Hepatocyte (in vitro differentiated cells): ENCODE measurements at regions not wholly inside any gene's neighbourhood (a gene's known extent, or its start where the extent isn't known, plus 50 kb on each side); places are given as distances from the start of the nearest gene placed in this dataset.

Experiments used
- DNase-seq: peaks from one replicate; pipeline ENCODE4 v3.0.0-alpha.2; 2016; ENCODE audit warnings: low spot score
- H2AFZ ChIP-seq: fragments of 200-600 bp; sonication (generic); 2 replicates; pipeline ENCODE4 v1.6.0; 2016; ENCODE audit warnings: antibody characterized with exemption, mild to moderate bottlenecking
- H3K27ac ChIP-seq: fragments of 200-600 bp; sonication (generic); 2 replicates; pipeline ENCODE4 v1.5.1; 2016; ENCODE audit warnings: mild to moderate bottlenecking
- H3K27me3 ChIP-seq: fragments of 200-600 bp; sonication (generic); 2 replicates; pipeline ENCODE4 v1.6.1; 2016
- H3K36me3 ChIP-seq: fragments of 200-600 bp; sonication (generic); replicated peaks from 2 replicates; pipeline ENCODE4 v1.5.1; 2016; ENCODE audit warnings: low read depth; ENCODE audit not compliant: insufficient read depth
- H3K4me1 ChIP-seq: fragments of 200-600 bp; sonication (generic); 2 replicates; pipeline ENCODE4 v1.5.1; 2016; ENCODE audit warnings: mild to moderate bottlenecking, moderate library complexity; ENCODE audit not compliant: insufficient read depth
- H3K4me2 ChIP-seq: fragments of 200-600 bp; sonication (generic); 2 replicates; pipeline ENCODE4 v1.6.0; 2016
- H3K4me3 ChIP-seq: fragments of 200-600 bp; sonication (generic); 2 replicates; pipeline ENCODE4 v1.5.1; 2016; ENCODE audit warnings: mild to moderate bottlenecking
- H3K79me2 ChIP-seq: fragments of 200-600 bp; sonication (generic); 2 replicates; pipeline ENCODE4 v1.6.0; 2017; ENCODE audit warnings: mild to moderate bottlenecking
- H3K9me2 ChIP-seq: fragments of 200-600 bp; sonication (generic); replicated peaks from 2 replicates; pipeline ENCODE4 v1.6.0; 2017; ENCODE audit warnings: mild to moderate bottlenecking; ENCODE audit not compliant: insufficient read depth
- H3K9me3 ChIP-seq: fragments of 200-600 bp; sonication (generic); 2 replicates; pipeline ENCODE4 v1.5.1; 2016; ENCODE audit warnings: low read depth, mild to moderate bottlenecking
- H4K20me1 ChIP-seq: fragments of 200-600 bp; sonication (generic); 2 replicates; pipeline ENCODE4 v1.6.0; 2016; ENCODE audit warnings: mild to moderate bottlenecking; ENCODE audit not compliant: insufficient read depth, poor library complexity, severe bottlenecking
- EZH2 ChIP-seq: fragments of 200-600 bp; sonication (generic); IDR thresholded peaks from 2 replicates; pipeline ENCODE4 v1.6.1; 2016; ENCODE audit warnings: antibody characterized with exemption, mild to moderate bottlenecking, borderline replicate concordance
- EZH2phosphoT487 ChIP-seq: fragments of 200-600 bp; sonication (generic); IDR thresholded peaks from one replicate; pipeline ENCODE4 v1.6.1; 2018; ENCODE audit warnings: antibody characterized with exemption, mild to moderate bottlenecking, low read depth, moderate library complexity; ENCODE audit not compliant: unreplicated experiment, severe bottlenecking
- WGBS: methylation state at CpG from one replicate; pipeline ENCODE4 v1.1.6; 2016; ENCODE audit warnings: low lambda C conversion rate; ENCODE audit errors: missing lambda C conversion rate; 5-methylcytosine and 5-hydroxymethylcytosine counted together
- TF ChIP-seq, protein P1 (sequence below): fragments of 200-600 bp; sonication (generic); IDR thresholded peaks from 2 replicates; pipeline ENCODE4 v1.5.1; 2016; ENCODE audit warnings: antibody characterized with exemption, mild to moderate bottlenecking; ENCODE audit not compliant: poor library complexity

DNA sequence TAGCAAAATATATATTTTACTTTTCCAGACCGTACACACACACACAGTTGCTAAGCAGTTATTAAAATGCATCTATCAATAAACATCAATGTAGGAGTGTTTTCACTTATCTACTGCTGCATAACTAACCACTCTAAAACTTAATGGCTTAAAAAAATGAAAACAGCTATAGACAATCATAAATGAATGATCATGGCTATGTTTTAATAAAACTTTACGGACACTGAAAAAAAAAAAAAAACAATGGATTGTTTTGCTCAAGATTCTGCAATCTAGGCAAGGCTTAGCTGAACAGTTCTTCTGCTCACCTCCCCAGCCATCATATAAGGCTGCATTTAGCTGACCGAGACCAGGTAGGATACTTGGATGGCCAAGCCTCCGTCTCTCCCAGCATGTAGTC lies 125.4 kb upstream of the CCDC28A start:
- Histone ChIP-seq H2AFZ (no peak overlapping the region), H3K4me3 (no peak overlapping the region), H3K79me2 (no peaks in the 10 kb centered on the region), H4K20me1 (no peaks in the 10 kb centered on the region), H3K27me3 (no peaks in the 10 kb centered on the region), H3K36me3 (no peaks in the 10 kb centered on the region), H3K4me2 (no peak overlapping the region), H3K9me3 (no peaks in the 10 kb centered on the region), H3K4me1 (no peaks in the 10 kb centered on the region), H3K27ac (no peak overlapping the region), H3K9me2 (no peaks in the 10 kb centered on the region)
- DNase-seq = no peak
- TF ChIP-seq, protein P1, sequence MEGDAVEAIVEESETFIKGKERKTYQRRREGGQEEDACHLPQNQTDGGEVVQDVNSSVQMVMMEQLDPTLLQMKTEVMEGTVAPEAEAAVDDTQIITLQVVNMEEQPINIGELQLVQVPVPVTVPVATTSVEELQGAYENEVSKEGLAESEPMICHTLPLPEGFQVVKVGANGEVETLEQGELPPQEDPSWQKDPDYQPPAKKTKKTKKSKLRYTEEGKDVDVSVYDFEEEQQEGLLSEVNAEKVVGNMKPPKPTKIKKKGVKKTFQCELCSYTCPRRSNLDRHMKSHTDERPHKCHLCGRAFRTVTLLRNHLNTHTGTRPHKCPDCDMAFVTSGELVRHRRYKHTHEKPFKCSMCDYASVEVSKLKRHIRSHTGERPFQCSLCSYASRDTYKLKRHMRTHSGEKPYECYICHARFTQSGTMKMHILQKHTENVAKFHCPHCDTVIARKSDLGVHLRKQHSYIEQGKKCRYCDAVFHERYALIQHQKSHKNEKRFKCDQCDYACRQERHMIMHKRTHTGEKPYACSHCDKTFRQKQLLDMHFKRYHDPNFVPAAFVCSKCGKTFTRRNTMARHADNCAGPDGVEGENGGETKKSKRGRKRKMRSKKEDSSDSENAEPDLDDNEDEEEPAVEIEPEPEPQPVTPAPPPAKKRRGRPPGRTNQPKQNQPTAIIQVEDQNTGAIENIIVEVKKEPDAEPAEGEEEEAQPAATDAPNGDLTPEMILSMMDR = no peak
- TF ChIP-seq EZH2 (no peak), EZH2phosphoT487 (no peak)
- 96% methylated on average over 4 of the region's 4 CpGs for WGBS

DNA sequence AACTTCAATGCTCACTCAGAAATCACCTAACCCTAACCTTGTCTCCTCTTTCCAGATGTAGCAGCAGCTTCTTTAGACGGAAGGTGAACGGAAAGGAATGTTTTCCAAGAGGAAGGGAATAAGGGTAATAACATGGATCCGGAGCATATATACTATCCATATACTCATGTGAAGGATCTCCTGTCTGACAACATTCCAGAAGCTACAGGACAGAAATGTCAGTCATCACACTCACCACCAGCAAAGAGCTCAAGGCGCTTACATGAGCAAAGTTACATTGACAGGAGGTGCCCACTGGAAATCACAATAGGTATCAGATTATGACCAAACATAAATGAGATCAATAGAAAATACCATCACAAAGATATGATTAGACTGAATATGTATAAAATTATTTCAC lies 122.1 kb upstream of the CCDC28A start:
- H3K9me2 ChIP-seq = no peaks in the 10 kb centered on the region
- no peaks in the 10 kb centered on the region for H3K36me3 ChIP-seq
- no peaks in the 10 kb centered on the region for H3K4me1 ChIP-seq
- no peak overlapping the region for H3K4me2 ChIP-seq
- no peak for TF ChIP-seq EZH2phosphoT487
- TF ChIP-seq EZH2 = no peak
- TF ChIP-seq, protein P1 = no peak
- no peak overlapping the region for H2AFZ ChIP-seq
- no peak for DNase-seq
- H3K27ac ChIP-seq = no peak overlapping the region
- H3K27me3 ChIP-seq = no peaks in the 10 kb centered on the region
- 90% methylated on average over 4 of the region's 4 CpGs for WGBS
- no peaks in the 10 kb centered on the region for H3K79me2 ChIP-seq
- H3K4me3 ChIP-seq = no peak overlapping the region
- H3K9me3 ChIP-seq = no peaks in the 10 kb centered on the region
- H4K20me1 ChIP-seq = no peaks in the 10 kb centered on the region

DNA sequence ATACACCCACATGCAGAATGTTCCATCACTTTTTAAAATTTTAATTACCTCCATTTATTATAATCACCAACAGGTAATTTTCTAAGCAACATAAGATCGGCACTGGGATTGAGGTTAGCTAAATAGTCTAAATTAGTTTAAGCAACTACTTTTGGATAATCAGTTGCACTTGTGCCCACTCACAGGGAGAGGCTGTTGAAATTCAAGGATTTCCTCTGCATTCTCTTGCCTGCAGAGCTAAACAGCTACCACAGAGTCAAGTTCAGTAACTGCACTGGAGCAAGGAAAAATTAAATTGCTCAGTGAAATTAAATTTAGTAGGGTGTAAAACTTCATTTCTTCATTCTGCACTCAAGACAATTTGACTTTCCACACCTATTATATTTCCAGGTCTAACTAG lies 120.7 kb upstream of the CCDC28A start:
- WGBS = 91% methylated on average over 1 of the region's 1 CpG
- Histone ChIP-seq H3K4me2 (no peak overlapping the region), H3K9me2 (no peaks in the 10 kb centered on the region), H3K27ac (no peak overlapping the region), H3K4me3 (no peak overlapping the region), H3K9me3 (no peaks in the 10 kb centered on the region), H3K4me1 (no peaks in the 10 kb centered on the region), H4K20me1 (no peaks in the 10 kb centered on the region), H3K79me2 (no peaks in the 10 kb centered on the region), H2AFZ (no peak overlapping the region), H3K36me3 (no peaks in the 10 kb centered on the region), H3K27me3 (no peaks in the 10 kb centered on the region)
- DNase-seq = no peak
- TF ChIP-seq EZH2 (no peak), EZH2phosphoT487 (no peak)
- TF ChIP-seq, protein P1 = no peak

DNA sequence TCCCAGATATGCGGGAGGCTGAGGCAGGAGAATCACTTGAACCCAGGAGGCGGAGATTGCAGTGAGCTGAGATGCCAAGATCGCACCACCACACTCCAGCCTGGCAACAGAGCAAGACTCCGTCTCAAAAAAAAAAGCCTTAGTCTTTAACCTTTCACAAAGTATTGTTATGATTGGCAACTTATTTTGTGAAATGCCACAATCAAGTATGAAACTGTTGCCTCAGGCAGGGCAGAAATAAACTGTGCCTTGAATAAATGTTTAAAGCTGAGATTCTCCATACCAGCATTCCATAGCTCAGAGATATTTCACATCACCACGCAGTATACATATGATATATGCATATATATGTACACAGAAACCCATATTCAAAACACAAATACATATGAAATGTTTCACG lies 120.1 kb upstream of the CCDC28A start:
- Histone ChIP-seq H3K9me2 (no peaks in the 10 kb centered on the region), H2AFZ (no peak overlapping the region), H3K27ac (no peak overlapping the region), H3K4me3 (no peak overlapping the region), H3K27me3 (no peaks in the 10 kb centered on the region), H4K20me1 (no peaks in the 10 kb centered on the region), H3K36me3 (no peaks in the 10 kb centered on the region), H3K4me2 (no peak overlapping the region), H3K4me1 (no peaks in the 10 kb centered on the region), H3K79me2 (peaks cover 5% of the 10 kb centered on the region), H3K9me3 (no peaks in the 10 kb centered on the region)
- TF ChIP-seq EZH2 (no peak), EZH2phosphoT487 (no peak)
- TF ChIP-seq, protein P1 = no peak
- no peak for DNase-seq
- 92% methylated on average over 6 of the region's 6 CpGs for WGBS
